ENCODE measurements at regions not wholly inside any gene's neighbourhood (a gene's known extent, or its start where the extent isn't known, plus 50 kb on each side); places are given as distances from the start of the nearest gene placed in this dataset.

DNA sequence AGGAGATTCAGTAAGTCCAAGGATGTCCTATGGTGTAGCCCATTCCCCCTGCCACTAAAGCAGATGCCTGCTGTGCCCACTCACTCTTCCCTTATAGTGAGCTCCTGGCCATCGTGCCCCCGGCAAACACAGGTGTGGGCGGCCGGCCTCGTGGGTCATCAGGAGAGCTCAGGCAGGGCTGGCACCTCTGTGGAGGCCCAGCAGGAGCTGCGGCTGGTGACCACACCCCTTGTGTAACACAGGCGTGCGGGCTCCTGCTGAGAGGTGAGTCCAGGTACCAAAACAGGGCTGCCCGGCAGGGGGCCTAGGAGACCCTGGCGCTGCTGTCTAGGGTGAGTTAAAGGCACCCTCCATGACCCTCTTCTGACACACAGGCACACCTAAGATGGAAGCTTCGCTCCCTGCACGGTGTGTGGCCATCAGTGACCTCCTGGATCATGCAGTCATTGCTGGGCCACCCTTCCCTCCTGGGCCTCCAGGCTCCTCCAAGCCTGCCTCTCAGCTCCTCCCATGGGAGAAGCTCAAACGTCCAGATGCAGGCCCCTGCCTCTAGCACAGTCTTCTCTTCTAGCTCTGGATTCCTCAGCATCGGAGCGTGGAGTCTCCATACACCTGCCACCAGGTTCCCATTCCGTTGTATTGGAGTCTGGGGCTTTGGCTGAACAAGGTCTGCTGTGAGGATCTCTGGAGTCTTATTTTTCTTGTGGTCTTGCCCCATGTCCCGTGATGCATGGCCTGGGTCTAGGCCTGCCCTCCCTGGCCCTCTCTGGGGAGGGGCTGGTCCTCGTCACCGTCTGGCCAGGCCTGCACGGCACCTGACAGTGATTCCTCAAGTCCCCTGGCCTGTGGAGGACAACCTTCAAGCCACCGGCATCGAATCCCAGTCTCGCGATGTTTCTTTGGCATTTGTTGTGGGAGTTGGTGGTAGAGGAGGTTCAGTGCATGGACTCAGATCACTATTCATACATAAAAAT lies 246.9 kb downstream of the ACKR3 start:
- H3K9me3 ChIP-seq (ENCODE audit: control insufficient read depth, low read depth, low read length) = no peaks in the 10 kb centered on the region
- H3K4me3 ChIP-seq (ENCODE audit: low read length) = no peak overlapping the region
- no peak overlapping the region for H3K9ac ChIP-seq (ENCODE audit: low read length)
- no peaks in the 10 kb centered on the region for H3K36me3 ChIP-seq (ENCODE audit: control insufficient read depth, low read depth, low read length)
- H3K4me1 ChIP-seq (ENCODE audit: control insufficient read depth, low read depth, low read length) = no peaks in the 10 kb centered on the region
- no peaks in the 10 kb centered on the region for H3K27me3 ChIP-seq (ENCODE audit: control insufficient read depth, insufficient read depth, low read length)
- no peak overlapping the region for H3K27ac ChIP-seq (ENCODE audit: low read length)

- H3K4me1 ChIP-seq (ENCODE audit: control insufficient read depth, low read depth, low read length) = peaks cover under 1% of the 10 kb centered on the region
- no peaks in the 10 kb centered on the region for H3K9me3 ChIP-seq (ENCODE audit: control insufficient read depth, low read depth, low read length)
- H3K36me3 ChIP-seq (ENCODE audit: control insufficient read depth, low read depth, low read length) = no peaks in the 10 kb centered on the region
- no peak overlapping the region for H3K9ac ChIP-seq (ENCODE audit: low read length)
- H3K4me3 ChIP-seq (ENCODE audit: low read length) = no peak overlapping the region
- H3K27me3 ChIP-seq (ENCODE audit: control insufficient read depth, insufficient read depth, low read length) = no peaks in the 10 kb centered on the region
- no peak overlapping the region for H3K27ac ChIP-seq (ENCODE audit: low read length)
Observed at GRCh38 chr2:236818281-236819045, 248.8 kb downstream of the ACKR3 start.

DNA sequence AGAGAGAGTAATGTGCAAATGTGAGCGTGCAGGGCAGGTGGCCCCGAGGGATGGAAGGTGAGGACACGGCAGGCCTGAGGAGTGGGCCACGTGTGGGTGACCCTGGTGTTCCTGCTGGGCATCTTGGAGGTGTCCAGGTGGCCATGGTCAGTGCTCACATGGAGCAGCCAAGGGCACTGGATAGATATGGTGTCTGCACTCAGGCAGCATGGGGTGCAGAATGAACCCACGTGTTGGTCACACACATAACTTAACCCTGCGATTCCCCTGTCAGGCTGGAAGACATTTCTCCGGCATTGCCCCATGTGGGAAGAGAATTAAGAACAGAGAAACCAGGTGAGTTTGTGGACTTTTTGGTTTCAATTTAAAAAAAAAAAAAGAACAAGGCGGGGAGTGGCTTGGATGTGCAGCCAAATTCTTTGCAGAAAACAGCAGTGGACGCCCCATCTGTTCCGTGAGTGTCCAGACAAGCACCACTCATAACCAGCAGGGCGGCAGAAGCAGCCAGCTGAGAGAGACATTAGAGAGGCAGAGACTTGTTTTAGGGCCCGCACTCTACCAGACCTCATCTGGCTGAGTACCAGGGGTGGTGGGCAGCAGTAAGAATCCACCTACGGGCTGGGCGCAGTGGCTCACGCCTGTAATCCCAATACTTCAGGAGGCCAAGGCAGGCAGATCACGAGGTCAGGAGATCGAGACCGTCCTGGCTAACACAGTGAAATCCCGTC lies 249.8 kb downstream of the ACKR3 start:
- Histone ChIP-seq H3K27ac (ENCODE audit: low read length) (no peak overlapping the region), H3K9me3 (ENCODE audit: control insufficient read depth, low read depth, low read length) (no peaks in the 10 kb centered on the region), H3K4me3 (ENCODE audit: low read length) (no peak overlapping the region), H3K27me3 (ENCODE audit: control insufficient read depth, insufficient read depth, low read length) (no peaks in the 10 kb centered on the region), H3K4me1 (ENCODE audit: control insufficient read depth, low read depth, low read length) (peaks cover 9% of the 10 kb centered on the region), H3K36me3 (ENCODE audit: control insufficient read depth, low read depth, low read length) (no peaks in the 10 kb centered on the region), H3K9ac (ENCODE audit: low read length) (no peak overlapping the region)

DNA sequence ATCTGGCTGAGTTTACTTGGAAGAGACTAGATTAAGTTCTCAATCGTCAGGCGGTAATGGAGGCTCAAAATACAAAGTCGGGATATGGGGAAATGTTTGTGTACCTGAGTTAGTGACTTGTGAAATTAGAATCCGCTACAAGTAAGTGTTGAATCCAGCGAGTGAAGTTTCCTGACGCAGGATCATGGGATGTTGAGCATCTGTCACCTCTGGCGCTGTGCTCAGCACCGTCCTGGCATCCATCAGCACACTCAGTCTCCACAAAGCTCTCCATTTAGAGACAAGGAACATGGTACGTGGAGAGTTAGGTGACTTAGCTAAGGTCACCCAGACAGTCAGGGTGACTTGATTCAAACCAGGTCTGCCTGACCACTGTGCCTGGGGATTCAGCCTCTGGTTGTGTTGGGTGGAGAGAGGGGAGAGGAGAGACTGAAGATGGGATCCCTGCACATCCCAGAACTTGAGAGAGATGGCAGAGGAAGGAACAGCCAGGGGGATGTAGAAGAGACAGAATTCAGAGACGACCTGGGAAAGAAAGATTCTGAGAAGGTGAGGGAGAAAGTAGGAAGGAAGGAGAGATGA lies 251.2 kb downstream of the ACKR3 start:
- no peaks in the 10 kb centered on the region for H3K9me3 ChIP-seq (ENCODE audit: control insufficient read depth, low read depth, low read length)
- H3K9ac ChIP-seq (ENCODE audit: low read length) = no peak overlapping the region
- no peaks in the 10 kb centered on the region for H3K27me3 ChIP-seq (ENCODE audit: control insufficient read depth, insufficient read depth, low read length)
- no peaks in the 10 kb centered on the region for H3K36me3 ChIP-seq (ENCODE audit: control insufficient read depth, low read depth, low read length)
- no peak overlapping the region for H3K4me3 ChIP-seq (ENCODE audit: low read length)
- H3K4me1 ChIP-seq (ENCODE audit: control insufficient read depth, low read depth, low read length) = peaks cover 23% of the 10 kb centered on the region
- no peak overlapping the region for H3K27ac ChIP-seq (ENCODE audit: low read length)

DNA sequence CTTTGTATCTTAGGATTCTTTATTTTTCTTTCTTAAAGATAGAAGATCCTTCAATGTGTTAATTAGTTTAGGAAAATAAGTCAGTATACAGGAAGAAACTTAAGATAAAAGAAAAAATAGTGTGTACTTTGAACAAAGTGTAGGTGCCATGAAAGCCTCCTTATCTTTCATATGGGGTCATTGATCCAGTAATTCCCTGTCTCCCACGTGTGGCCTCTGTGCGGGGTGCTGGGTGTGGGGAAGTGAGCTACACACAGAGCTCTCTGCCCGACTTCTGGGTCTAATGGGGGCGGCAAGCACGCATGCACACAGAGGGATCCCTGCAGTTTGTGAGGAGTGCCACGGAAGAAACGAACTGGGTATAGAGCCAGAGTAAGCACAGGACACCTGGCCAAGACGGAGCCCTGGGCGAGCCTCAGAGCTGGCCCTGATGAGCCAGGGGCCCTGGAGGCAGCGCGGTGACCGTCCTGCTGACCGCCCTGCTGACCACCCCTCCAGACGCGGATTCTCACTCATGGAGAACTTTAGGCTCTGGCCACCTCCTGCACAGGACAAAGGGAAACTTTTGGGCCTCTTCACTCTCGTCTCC lies 253.5 kb downstream of the ACKR3 start:
- no peak overlapping the region for H3K27ac ChIP-seq (ENCODE audit: low read length)
- no peak overlapping the region for H3K9ac ChIP-seq (ENCODE audit: low read length)
- H3K4me3 ChIP-seq (ENCODE audit: low read length) = no peak overlapping the region
- H3K36me3 ChIP-seq (ENCODE audit: control insufficient read depth, low read depth, low read length) = no peaks in the 10 kb centered on the region
- H3K4me1 ChIP-seq (ENCODE audit: control insufficient read depth, low read depth, low read length) = peaks cover 37% of the 10 kb centered on the region
- H3K27me3 ChIP-seq (ENCODE audit: control insufficient read depth, insufficient read depth, low read length) = no peaks in the 10 kb centered on the region
- no peaks in the 10 kb centered on the region for H3K9me3 ChIP-seq (ENCODE audit: control insufficient read depth, low read depth, low read length)

- H3K36me3 ChIP-seq (ENCODE audit: control insufficient read depth, low read depth, low read length) = no peaks in the 10 kb centered on the region
- no peak overlapping the region for H3K4me3 ChIP-seq (ENCODE audit: low read length)
- no peaks in the 10 kb centered on the region for H3K27me3 ChIP-seq (ENCODE audit: control insufficient read depth, insufficient read depth, low read length)
- peaks cover 41% of the 10 kb centered on the region for H3K4me1 ChIP-seq (ENCODE audit: control insufficient read depth, low read depth, low read length)
- H3K9ac ChIP-seq (ENCODE audit: low read length) = no peak overlapping the region
- no peak overlapping the region for H3K27ac ChIP-seq (ENCODE audit: low read length)
- H3K9me3 ChIP-seq (ENCODE audit: control insufficient read depth, low read depth, low read length) = no peaks in the 10 kb centered on the region
Observed at GRCh38 chr2:236823963-236824362, 254.3 kb downstream of the ACKR3 start.

- Histone ChIP-seq H3K27me3 (ENCODE audit: control insufficient read depth, insufficient read depth, low read length) (no peaks in the 10 kb centered on the region), H3K4me1 (ENCODE audit: control insufficient read depth, low read depth, low read length) (peaks cover 41% of the 10 kb centered on the region), H3K9ac (ENCODE audit: low read length) (no peak overlapping the region), H3K27ac (ENCODE audit: low read length) (no peak overlapping the region), H3K36me3 (ENCODE audit: control insufficient read depth, low read depth, low read length) (no peaks in the 10 kb centered on the region), H3K9me3 (ENCODE audit: control insufficient read depth, low read depth, low read length) (no peaks in the 10 kb centered on the region), H3K4me3 (ENCODE audit: low read length) (no peak overlapping the region)
Observed at GRCh38 chr2:236824836-236825235, 255.2 kb downstream of the ACKR3 start.

GRCh38 chr2:236825989-236826510 lies 256.4 kb downstream of the ACKR3 start:
- Histone ChIP-seq H3K36me3 (ENCODE audit: control insufficient read depth, low read depth, low read length) (no peaks in the 10 kb centered on the region), H3K4me1 (ENCODE audit: control insufficient read depth, low read depth, low read length) (peaks cover 41% of the 10 kb centered on the region), H3K27me3 (ENCODE audit: control insufficient read depth, insufficient read depth, low read length) (no peaks in the 10 kb centered on the region), H3K9me3 (ENCODE audit: control insufficient read depth, low read depth, low read length) (no peaks in the 10 kb centered on the region), H3K4me3 (ENCODE audit: low read length) (no peak overlapping the region), H3K27ac (ENCODE audit: low read length) (no peak overlapping the region), H3K9ac (ENCODE audit: low read length) (no peak overlapping the region)

DNA sequence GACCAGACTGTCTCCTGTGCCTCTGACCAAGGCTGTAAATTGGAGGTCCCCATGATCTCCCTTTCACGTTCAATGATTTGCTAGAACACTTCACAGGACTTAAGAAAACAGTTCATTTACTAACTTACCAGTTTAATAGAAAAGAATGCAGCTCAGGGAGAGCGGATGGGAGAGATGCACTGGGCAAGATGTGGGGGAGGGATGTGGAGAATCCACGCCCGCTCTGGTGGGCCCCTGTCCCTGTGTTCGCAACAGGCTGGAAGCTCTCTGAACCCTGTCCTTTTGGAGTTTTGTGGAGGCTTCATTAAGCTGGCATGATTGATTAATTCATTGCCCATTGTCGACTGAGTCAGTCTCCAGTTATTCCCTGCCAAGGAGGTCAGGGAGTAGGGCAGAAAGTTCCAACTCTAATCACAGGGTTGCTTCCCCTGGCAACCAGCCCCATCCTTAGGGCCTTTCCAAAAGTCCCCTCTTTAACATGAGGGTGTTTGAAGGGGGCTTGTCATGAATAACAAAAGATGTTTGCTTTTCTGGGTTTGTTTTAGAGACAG lies 257.1 kb downstream of the ACKR3 start:
- Histone ChIP-seq H3K27ac (ENCODE audit: low read length) (no peak overlapping the region), H3K9ac (ENCODE audit: low read length) (no peak overlapping the region), H3K36me3 (ENCODE audit: control insufficient read depth, low read depth, low read length) (no peaks in the 10 kb centered on the region), H3K4me1 (ENCODE audit: control insufficient read depth, low read depth, low read length) (peaks cover 41% of the 10 kb centered on the region), H3K9me3 (ENCODE audit: control insufficient read depth, low read depth, low read length) (no peaks in the 10 kb centered on the region), H3K4me3 (ENCODE audit: low read length) (no peak overlapping the region), H3K27me3 (ENCODE audit: control insufficient read depth, insufficient read depth, low read length) (no peaks in the 10 kb centered on the region)

DNA sequence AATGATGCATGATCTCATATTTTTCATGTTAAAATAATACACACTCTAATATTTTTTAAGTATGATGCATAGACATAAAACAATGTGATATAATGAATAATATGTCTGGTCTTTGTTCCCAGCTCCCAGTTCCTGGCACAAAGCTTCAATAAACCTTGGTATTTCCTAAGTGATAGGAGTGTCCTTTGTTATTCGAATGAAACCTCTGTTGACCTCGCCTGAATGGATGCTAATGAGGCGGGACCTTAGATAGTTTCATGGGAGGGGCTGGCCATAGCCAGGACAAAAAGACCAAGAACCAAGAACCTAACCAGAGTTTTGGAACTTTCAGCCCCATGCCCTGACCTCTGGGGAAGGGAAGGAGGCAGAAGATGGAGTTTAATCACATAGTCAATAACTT lies 257.7 kb upstream of the COPS8 start:
- no peak overlapping the region for H3K9ac ChIP-seq (ENCODE audit: low read length)
- peaks cover 41% of the 10 kb centered on the region for H3K4me1 ChIP-seq (ENCODE audit: control insufficient read depth, low read depth, low read length)
- no peaks in the 10 kb centered on the region for H3K36me3 ChIP-seq (ENCODE audit: control insufficient read depth, low read depth, low read length)
- no peaks in the 10 kb centered on the region for H3K27me3 ChIP-seq (ENCODE audit: control insufficient read depth, insufficient read depth, low read length)
- H3K9me3 ChIP-seq (ENCODE audit: control insufficient read depth, low read depth, low read length) = no peaks in the 10 kb centered on the region
- H3K4me3 ChIP-seq (ENCODE audit: low read length) = no peak overlapping the region
- no peak overlapping the region for H3K27ac ChIP-seq (ENCODE audit: low read length)
